Vagina (tissue), 2 donors: ENCODE measurements at regions not wholly inside any gene's neighbourhood (a gene's known extent, or its start where the extent isn't known, plus 50 kb on each side); places are given as distances from the start of the nearest gene placed in this dataset.

Experiments used
- DNase-seq, 2 donors: peaks; one replicate each; pipeline ENCODE4 v3.0.0-alpha.2; 2017; ENCODE audit errors: extremely low spot score in 2 of 2
- H3K27ac ChIP-seq: fragments of 200-600 bp; sonication (generic); one replicate; pipeline ENCODE4 v1.5.1; 2019
- H3K27me3 ChIP-seq: fragments of 200-600 bp; sonication (generic); one replicate; pipeline ENCODE4 v1.5.1; 2019
- H3K36me3 ChIP-seq, 2 donors: fragments of 200-600 bp; sonication (generic); one replicate each; pipeline ENCODE4 v1.5.1; 2017 to 2019
- H3K4me1 ChIP-seq: fragments of 200-600 bp; sonication (generic); one replicate; pipeline ENCODE4 v1.5.1; 2019
- H3K4me3 ChIP-seq, 2 donors: fragments of 200-600 bp; sonication (generic); 1 replicate in 1 of 2; 2 replicates in 1 of 2; pipeline ENCODE4 v1.5.1; 2016 to 2019
- H3K9me3 ChIP-seq: fragments of 200-600 bp; sonication (generic); one replicate; pipeline ENCODE4 v1.5.1; 2019
- CTCF ChIP-seq, 3 experiments: fragments of 450-650 bp in 2 of 3; fragments of 200-600 bp in 1 of 3; sonication (generic) in 1 of 3; IDR thresholded peaks; one replicate each; pipeline ENCODE4 v1.5.1; 2017 to 2019; ENCODE audit warnings: antibody characterized with exemption in 3 of 3, mild to moderate bottlenecking in 2 of 3, moderate library complexity in 2 of 3
- POLR2A ChIP-seq, 2 donors: fragments of 450-650 bp; IDR thresholded peaks; one replicate each; pipeline ENCODE4 v1.6.1; 2017; ENCODE audit warnings: antibody characterized with exemption in 2 of 2, mild to moderate bottlenecking in 2 of 2, moderate library complexity in 2 of 2
- POLR2AphosphoS5 ChIP-seq, 2 donors: sonication (generic); formaldehyde crosslinking; IDR thresholded peaks; one replicate each; pipeline ENCODE4 v1.9.0; 2017; ENCODE audit warnings: antibody characterized with exemption in 2 of 2, mild to moderate bottlenecking in 2 of 2, low read depth in 1 of 2; ENCODE audit not compliant: insufficient read depth in 1 of 2
- intact Hi-C: fragments of 100-400 bp; cut with DNase I; formaldehyde crosslinking; loops from one replicate; pipeline ENCODE4 v1.15.1; 2023

- TF ChIP-seq CTCF (IDR thresholded peaks at IDR 0.05) (no peak), POLR2AphosphoS5 (IDR thresholded peaks at IDR 0.05; ENCODE audit: insufficient read depth in 1 of 2, low read depth in 1 of 2) (no peak), POLR2A (IDR thresholded peaks at IDR 0.05) (no peak)
- H3K4me1 ChIP-seq = no peaks in the 10 kb centered on the region
- H3K27me3 ChIP-seq = no peaks in the 10 kb centered on the region
- no peak overlapping the region for H3K4me3 ChIP-seq
- DNase-seq = no peak
- no peaks in the 10 kb centered on the region for H3K9me3 ChIP-seq
- H3K27ac ChIP-seq = no peak overlapping the region
- no peaks in the 10 kb centered on the region for H3K36me3 ChIP-seq
- intact Hi-C loops = no loop called here
Observed at GRCh38 chr9:103533318-103533717, 538.2 kb downstream of the CYLC2 start.

GRCh38 chr9:103537426-103537825 is 542.3 kb downstream of the CYLC2 start:
- DNase-seq = no peak
- H3K27me3 ChIP-seq = no peaks in the 10 kb centered on the region
- no peaks in the 10 kb centered on the region for H3K4me1 ChIP-seq
- TF ChIP-seq CTCF (IDR thresholded peaks at IDR 0.05) = no peak
- no peak for TF ChIP-seq POLR2A (IDR thresholded peaks at IDR 0.05)
- TF ChIP-seq POLR2AphosphoS5 (IDR thresholded peaks at IDR 0.05; ENCODE audit: insufficient read depth in 1 of 2, low read depth in 1 of 2) = no peak
- H3K27ac ChIP-seq = no peak overlapping the region
- intact Hi-C loops = no loop called here
- no peaks in the 10 kb centered on the region for H3K9me3 ChIP-seq
- no peak overlapping the region for H3K4me3 ChIP-seq
- H3K36me3 ChIP-seq = no peaks in the 10 kb centered on the region

GRCh38 chr9:103545260-103545659 is 548.8 kb upstream of the SMC2 start:
- Histone ChIP-seq H3K4me3 (no peak overlapping the region), H3K27me3 (no peaks in the 10 kb centered on the region), H3K4me1 (no peaks in the 10 kb centered on the region), H3K9me3 (no peaks in the 10 kb centered on the region), H3K36me3 (no peaks in the 10 kb centered on the region), H3K27ac (no peak overlapping the region)
- DNase-seq = no peak
- TF ChIP-seq CTCF (IDR thresholded peaks at IDR 0.05) = no peak
- TF ChIP-seq POLR2AphosphoS5 (IDR thresholded peaks at IDR 0.05; ENCODE audit: insufficient read depth in 1 of 2, low read depth in 1 of 2) = no peak
- no peak for TF ChIP-seq POLR2A (IDR thresholded peaks at IDR 0.05)
- intact Hi-C loops = no loop called here

GRCh38 chr9:103552712-103553111 is 541.4 kb upstream of the SMC2 start:
- Histone ChIP-seq H3K4me1 (no peaks in the 10 kb centered on the region), H3K27me3 (no peaks in the 10 kb centered on the region), H3K27ac (no peak overlapping the region), H3K4me3 (no peak overlapping the region), H3K36me3 (no peaks in the 10 kb centered on the region), H3K9me3 (no peaks in the 10 kb centered on the region)
- intact Hi-C loops = no loop called here
- TF ChIP-seq CTCF (IDR thresholded peaks at IDR 0.05) (no peak), POLR2AphosphoS5 (IDR thresholded peaks at IDR 0.05; ENCODE audit: insufficient read depth in 1 of 2, low read depth in 1 of 2) (no peak), POLR2A (IDR thresholded peaks at IDR 0.05) (no peak)
- DNase-seq = no peak

GRCh38 chr9:103574056-103574455 is 520.1 kb upstream of the SMC2 start:
- no peak for DNase-seq
- intact Hi-C loops = no loop called here
- H3K4me1 ChIP-seq = no peaks in the 10 kb centered on the region
- H3K36me3 ChIP-seq = no peaks in the 10 kb centered on the region
- no peaks in the 10 kb centered on the region for H3K27me3 ChIP-seq
- H3K27ac ChIP-seq = no peak overlapping the region
- H3K9me3 ChIP-seq = no peaks in the 10 kb centered on the region
- TF ChIP-seq POLR2A (IDR thresholded peaks at IDR 0.05) = no peak
- no peak for TF ChIP-seq CTCF (IDR thresholded peaks at IDR 0.05)
- no peak for TF ChIP-seq POLR2AphosphoS5 (IDR thresholded peaks at IDR 0.05; ENCODE audit: insufficient read depth in 1 of 2, low read depth in 1 of 2)
- H3K4me3 ChIP-seq = no peak overlapping the region
